ENCODE measurements at regions not wholly inside any gene's neighbourhood (a gene's known extent, or its start where the extent isn't known, plus 50 kb on each side); places are given as distances from the start of the nearest gene placed in this dataset.

DNA sequence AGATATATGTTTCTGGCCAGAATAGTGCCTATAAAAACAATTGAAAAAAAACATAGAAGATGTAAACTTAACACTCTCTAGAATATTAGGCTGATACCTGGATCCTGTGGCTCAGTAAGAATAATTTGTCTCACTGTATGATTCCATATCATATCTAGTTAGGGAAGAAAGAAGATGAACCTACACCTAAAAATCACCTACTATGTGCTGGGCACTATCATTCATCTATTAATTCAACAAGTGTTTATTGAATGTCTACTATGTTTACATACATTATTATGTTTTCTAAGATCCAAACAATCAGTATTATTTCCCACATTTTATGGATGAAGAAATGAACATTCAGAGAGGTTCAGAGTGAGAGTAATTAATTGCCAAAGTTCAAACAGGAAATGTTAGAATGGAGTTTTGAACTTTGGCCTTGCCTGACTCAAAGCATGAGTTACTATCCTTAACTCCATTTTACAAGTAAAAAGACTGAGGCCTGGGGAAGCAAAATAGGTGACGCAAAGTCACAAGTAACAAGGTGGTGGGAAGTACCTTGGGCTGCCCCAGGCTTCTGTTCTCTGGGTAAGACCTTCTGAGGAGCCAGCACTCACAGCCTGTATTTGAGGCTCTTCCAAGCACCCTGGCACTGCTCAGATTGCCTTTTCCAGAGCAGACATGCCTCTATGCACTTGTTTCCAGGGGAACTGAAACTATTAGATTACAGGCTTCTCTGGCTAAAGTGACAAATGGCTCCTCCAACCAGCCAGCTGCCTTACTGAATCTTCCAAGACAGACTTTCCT, 111.1 kb upstream of the ACSL4 start:
- Histone ChIP-seq H3K4me3 (no peak overlapping the region), H3K27me3 (no peaks in the 10 kb centered on the region), H3K36me3 (no peaks in the 10 kb centered on the region), H3K9me3 (no peaks in the 10 kb centered on the region), H3K27ac (peak overlapping the region in 1 of 4 donors; percentile 26), H3K4me1 (no peaks in the 10 kb centered on the region)
- TF ChIP-seq, protein P1, sequence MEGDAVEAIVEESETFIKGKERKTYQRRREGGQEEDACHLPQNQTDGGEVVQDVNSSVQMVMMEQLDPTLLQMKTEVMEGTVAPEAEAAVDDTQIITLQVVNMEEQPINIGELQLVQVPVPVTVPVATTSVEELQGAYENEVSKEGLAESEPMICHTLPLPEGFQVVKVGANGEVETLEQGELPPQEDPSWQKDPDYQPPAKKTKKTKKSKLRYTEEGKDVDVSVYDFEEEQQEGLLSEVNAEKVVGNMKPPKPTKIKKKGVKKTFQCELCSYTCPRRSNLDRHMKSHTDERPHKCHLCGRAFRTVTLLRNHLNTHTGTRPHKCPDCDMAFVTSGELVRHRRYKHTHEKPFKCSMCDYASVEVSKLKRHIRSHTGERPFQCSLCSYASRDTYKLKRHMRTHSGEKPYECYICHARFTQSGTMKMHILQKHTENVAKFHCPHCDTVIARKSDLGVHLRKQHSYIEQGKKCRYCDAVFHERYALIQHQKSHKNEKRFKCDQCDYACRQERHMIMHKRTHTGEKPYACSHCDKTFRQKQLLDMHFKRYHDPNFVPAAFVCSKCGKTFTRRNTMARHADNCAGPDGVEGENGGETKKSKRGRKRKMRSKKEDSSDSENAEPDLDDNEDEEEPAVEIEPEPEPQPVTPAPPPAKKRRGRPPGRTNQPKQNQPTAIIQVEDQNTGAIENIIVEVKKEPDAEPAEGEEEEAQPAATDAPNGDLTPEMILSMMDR (IDR thresholded peaks at IDR 0.05) = no peak
- TF ChIP-seq POLR2A (IDR thresholded peaks at IDR 0.05) = no peak
- no peak for DNase-seq

GRCh38 chrX:109844986-109845385, 111.9 kb upstream of the ACSL4 start:
- H3K27me3 ChIP-seq = no peaks in the 10 kb centered on the region
- peak overlapping the region in 1 of 4 donors; percentile 26 for H3K27ac ChIP-seq
- TF ChIP-seq, protein P1 (IDR thresholded peaks at IDR 0.05) = no peak
- no peak for TF ChIP-seq POLR2A (IDR thresholded peaks at IDR 0.05)
- no peaks in the 10 kb centered on the region for H3K36me3 ChIP-seq
- H3K4me3 ChIP-seq = no peak overlapping the region
- H3K9me3 ChIP-seq = no peaks in the 10 kb centered on the region
- no peaks in the 10 kb centered on the region for H3K4me1 ChIP-seq
- no peak for DNase-seq

GRCh38 chrX:109845996-109846395, 112.9 kb upstream of the ACSL4 start:
- H3K9me3 ChIP-seq = no peaks in the 10 kb centered on the region
- no peak overlapping the region for H3K27ac ChIP-seq
- TF ChIP-seq, protein P1 (IDR thresholded peaks at IDR 0.05) = no peak
- TF ChIP-seq POLR2A (IDR thresholded peaks at IDR 0.05) = no peak
- no peaks in the 10 kb centered on the region for H3K4me1 ChIP-seq
- H3K4me3 ChIP-seq = no peak overlapping the region
- no peaks in the 10 kb centered on the region for H3K36me3 ChIP-seq
- no peak for DNase-seq
- no peaks in the 10 kb centered on the region for H3K27me3 ChIP-seq

- H3K36me3 ChIP-seq = no peaks in the 10 kb centered on the region
- no peaks in the 10 kb centered on the region for H3K9me3 ChIP-seq
- no peaks in the 10 kb centered on the region for H3K27me3 ChIP-seq
- H3K27ac ChIP-seq = peak overlapping the region in 1 of 4 donors; percentile 18
- no peaks in the 10 kb centered on the region for H3K4me1 ChIP-seq
- no peak overlapping the region for H3K4me3 ChIP-seq
- TF ChIP-seq POLR2A (IDR thresholded peaks at IDR 0.05) = no peak
- TF ChIP-seq, protein P1 (IDR thresholded peaks at IDR 0.05) = no peak
- no peak for DNase-seq
These were observed 114.5 kb upstream of the ACSL4 start for GRCh38 chrX:109847257-109848187.

- no peaks in the 10 kb centered on the region for H3K27me3 ChIP-seq
These were observed 115.5 kb upstream of the ACSL4 start for GRCh38 chrX:109848461-109849050.

More at GRCh38 chrX:109848461-109849050, 115.5 kb upstream of the ACSL4 start:
- H3K9me3 ChIP-seq = no peaks in the 10 kb centered on the region
- H3K4me3 ChIP-seq = no peak overlapping the region
- DNase-seq = no peak
- no peak overlapping the region for H3K27ac ChIP-seq
- H3K4me1 ChIP-seq = no peaks in the 10 kb centered on the region
- TF ChIP-seq POLR2A (IDR thresholded peaks at IDR 0.05) = no peak
- TF ChIP-seq, protein P1 (IDR thresholded peaks at IDR 0.05) = no peak
- no peaks in the 10 kb centered on the region for H3K36me3 ChIP-seq
